ENCODE measurements at regions not wholly inside any gene's neighbourhood (a gene's known extent, or its start where the extent isn't known, plus 50 kb on each side); places are given as distances from the start of the nearest gene placed in this dataset.

- Mint-ChIP-seq H3K27ac (ENCODE audit: low read depth, unreplicated experiment) (no peak overlapping the region), H3K4me3 (ENCODE audit: unreplicated experiment) (no peak overlapping the region), H3K9me3 (ENCODE audit: unreplicated experiment) (peaks cover 7% of the 10 kb centered on the region), H3K36me3 (ENCODE audit: insufficient read depth, unreplicated experiment) (no peaks in the 10 kb centered on the region), H3K4me1 (ENCODE audit: insufficient read depth, unreplicated experiment) (no peaks in the 10 kb centered on the region), H3K27me3 (ENCODE audit: insufficient read depth, unreplicated experiment) (peaks cover 38% of the 10 kb centered on the region)
- BruUV-seq (replicated peaks), result no TSS peak
- ChIA-PET CTCF (no interaction called here), POLR2A (no interaction called here)
- TF ChIP-seq, protein P1, sequence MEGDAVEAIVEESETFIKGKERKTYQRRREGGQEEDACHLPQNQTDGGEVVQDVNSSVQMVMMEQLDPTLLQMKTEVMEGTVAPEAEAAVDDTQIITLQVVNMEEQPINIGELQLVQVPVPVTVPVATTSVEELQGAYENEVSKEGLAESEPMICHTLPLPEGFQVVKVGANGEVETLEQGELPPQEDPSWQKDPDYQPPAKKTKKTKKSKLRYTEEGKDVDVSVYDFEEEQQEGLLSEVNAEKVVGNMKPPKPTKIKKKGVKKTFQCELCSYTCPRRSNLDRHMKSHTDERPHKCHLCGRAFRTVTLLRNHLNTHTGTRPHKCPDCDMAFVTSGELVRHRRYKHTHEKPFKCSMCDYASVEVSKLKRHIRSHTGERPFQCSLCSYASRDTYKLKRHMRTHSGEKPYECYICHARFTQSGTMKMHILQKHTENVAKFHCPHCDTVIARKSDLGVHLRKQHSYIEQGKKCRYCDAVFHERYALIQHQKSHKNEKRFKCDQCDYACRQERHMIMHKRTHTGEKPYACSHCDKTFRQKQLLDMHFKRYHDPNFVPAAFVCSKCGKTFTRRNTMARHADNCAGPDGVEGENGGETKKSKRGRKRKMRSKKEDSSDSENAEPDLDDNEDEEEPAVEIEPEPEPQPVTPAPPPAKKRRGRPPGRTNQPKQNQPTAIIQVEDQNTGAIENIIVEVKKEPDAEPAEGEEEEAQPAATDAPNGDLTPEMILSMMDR (IDR thresholded peaks at IDR 0.05; ENCODE audit: unreplicated experiment), result no peak
- intact Hi-C loops (cut with micrococcal nuclease), result no loop called here
- DNase-seq (ENCODE audit: unreplicated experiment), result no peak
Measured at GRCh38 chr7:49080896-49081475, 156.6 kb downstream of the CDC14C start.

DNA sequence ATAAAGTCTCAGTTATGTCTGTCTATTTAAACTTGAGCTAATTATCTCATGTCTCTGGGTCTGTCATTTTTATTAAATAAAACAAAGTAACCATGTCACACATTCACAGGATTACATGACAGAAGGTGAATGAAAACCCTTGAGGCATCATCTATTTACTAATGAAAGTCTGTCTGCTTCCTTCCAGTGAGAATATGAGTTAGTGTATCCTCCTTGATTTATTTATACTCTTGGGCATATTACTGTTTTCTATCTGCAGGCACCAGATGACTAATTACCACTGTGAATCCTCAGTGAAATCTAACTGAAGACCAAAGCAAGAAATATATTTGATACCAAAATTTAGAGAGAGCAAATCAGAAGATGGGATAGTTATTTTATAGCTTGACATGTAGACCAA, 163.7 kb downstream of the CDC14C start:
- Mint-ChIP-seq H3K36me3 (ENCODE audit: insufficient read depth, unreplicated experiment) (no peaks in the 10 kb centered on the region), H3K9me3 (ENCODE audit: unreplicated experiment) (no peaks in the 10 kb centered on the region), H3K27ac (ENCODE audit: low read depth, unreplicated experiment) (no peak overlapping the region), H3K4me1 (ENCODE audit: insufficient read depth, unreplicated experiment) (no peaks in the 10 kb centered on the region), H3K4me3 (ENCODE audit: unreplicated experiment) (no peak overlapping the region), H3K27me3 (ENCODE audit: insufficient read depth, unreplicated experiment) (peaks cover 67% of the 10 kb centered on the region)
- intact Hi-C loops (cut with micrococcal nuclease), result no loop called here
- TF ChIP-seq, protein P1 (IDR thresholded peaks at IDR 0.05; ENCODE audit: unreplicated experiment), result no peak
- POLR2A ChIA-PET, result interaction anchor here (0.5 kb wide), 1 partner anchor 63 kb away, joined by 3 read pairs; no protein-coding TSS in a partner anchor
- BruUV-seq (replicated peaks), result no TSS peak
- CTCF ChIA-PET, result no interaction called here
- no peak for DNase-seq (ENCODE audit: unreplicated experiment)

- ChIA-PET POLR2A (no interaction called here), CTCF (no interaction called here)
- H3K27me3 Mint-ChIP-seq (ENCODE audit: insufficient read depth, unreplicated experiment), result peaks cover 66% of the 10 kb centered on the region
- BruUV-seq (replicated peaks), result no TSS peak
- TF ChIP-seq, protein P1 (IDR thresholded peaks at IDR 0.05; ENCODE audit: unreplicated experiment), result no peak
- no peak overlapping the region for H3K27ac Mint-ChIP-seq (ENCODE audit: low read depth, unreplicated experiment)
- no peak overlapping the region for H3K4me3 Mint-ChIP-seq (ENCODE audit: unreplicated experiment)
- no peaks in the 10 kb centered on the region for H3K36me3 Mint-ChIP-seq (ENCODE audit: insufficient read depth, unreplicated experiment)
- intact Hi-C loops (cut with micrococcal nuclease), result no loop called here
- no peak for DNase-seq (ENCODE audit: unreplicated experiment)
- H3K4me1 Mint-ChIP-seq (ENCODE audit: insufficient read depth, unreplicated experiment), result no peaks in the 10 kb centered on the region
- no peaks in the 10 kb centered on the region for H3K9me3 Mint-ChIP-seq (ENCODE audit: unreplicated experiment)
Measured at GRCh38 chr7:49089717-49090116, 165.4 kb downstream of the CDC14C start.

- Mint-ChIP-seq H3K9me3 (ENCODE audit: unreplicated experiment) (no peaks in the 10 kb centered on the region), H3K36me3 (ENCODE audit: insufficient read depth, unreplicated experiment) (no peaks in the 10 kb centered on the region), H3K27me3 (ENCODE audit: insufficient read depth, unreplicated experiment) (peaks cover 52% of the 10 kb centered on the region), H3K4me1 (ENCODE audit: insufficient read depth, unreplicated experiment) (no peaks in the 10 kb centered on the region), H3K4me3 (ENCODE audit: unreplicated experiment) (no peak overlapping the region), H3K27ac (ENCODE audit: low read depth, unreplicated experiment) (no peak overlapping the region)
- BruUV-seq (replicated peaks), result no TSS peak
- DNase-seq (ENCODE audit: unreplicated experiment), result no peak
- TF ChIP-seq, protein P1 (IDR thresholded peaks at IDR 0.05; ENCODE audit: unreplicated experiment), result no peak
- CTCF ChIA-PET, result interaction anchor here (0.6 kb wide), 1 partner anchor 19 kb away, joined by 4 read pairs; no protein-coding TSS in a partner anchor
- POLR2A ChIA-PET, result no interaction called here
- intact Hi-C loops (cut with micrococcal nuclease), result no loop called here
Measured at GRCh38 chr7:49091089-49091488, 166.7 kb downstream of the CDC14C start.

Data from MCF 10A (cell line).